ENCODE measurements at regions not wholly inside any gene's neighbourhood (a gene's known extent, or its start where the extent isn't known, plus 50 kb on each side); places are given as distances from the start of the nearest gene placed in this dataset.

DNA sequence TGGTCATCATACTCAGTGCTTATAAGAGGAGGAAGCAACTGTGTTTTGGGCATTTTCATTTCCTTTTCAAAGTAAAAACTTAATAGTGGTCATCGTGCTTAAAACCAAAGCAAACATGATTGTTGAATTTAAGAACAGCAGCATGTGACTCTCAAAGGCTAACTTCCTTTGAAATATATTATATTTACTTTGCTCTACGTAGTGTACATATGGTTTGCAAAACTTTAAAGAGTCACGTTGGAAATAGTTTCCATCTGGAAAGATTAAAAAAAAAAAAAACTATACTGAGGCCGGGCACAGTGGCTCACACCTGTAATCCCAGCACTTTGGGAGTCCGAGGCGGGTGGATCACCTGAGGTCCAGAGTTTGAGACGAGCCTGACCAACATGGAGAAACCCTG, 367.9 kb upstream of the BCHE start:
- CTCF ChIA-PET: no interaction called here
- Histone ChIP-seq H3K4me2 (no peak overlapping the region), H3K36me3 (replicated peaks in 1 of 2; ENCODE audit: control insufficient read depth in 1 of 2, insufficient read depth in 2 of 2, low read length in 1 of 2) (no peaks in the 10 kb centered on the region), H3K79me2 (ENCODE audit: insufficient read depth) (no peaks in the 10 kb centered on the region), H3K27ac (ENCODE audit: low read depth in 2 of 2, low read length in 1 of 2) (no peak overlapping the region), H3K9ac (no peak overlapping the region), H4K20me1 (ENCODE audit: insufficient read depth) (no peaks in the 10 kb centered on the region), H3K9me3 (no peaks in the 10 kb centered on the region), H3K4me3 (ENCODE audit: low read depth in 2 of 2, low read length in 1 of 2) (no peak overlapping the region), H3K9me2 (no peaks in the 10 kb centered on the region), H3F3A (replicated peaks; ENCODE audit: insufficient read depth) (no peaks in the 10 kb centered on the region), H3K4me1 (ENCODE audit: control insufficient read depth in 1 of 2, insufficient read depth in 2 of 2, low read depth in 1 of 2, low read length in 1 of 2) (no peaks in the 10 kb centered on the region), H3K27me3 (ENCODE audit: insufficient read depth) (no peaks in the 10 kb centered on the region), H2AFZ (ENCODE audit: low read depth) (no peak overlapping the region)
- POLR2A ChIA-PET: no interaction called here
- no peak for TF ChIP-seq ELF1 (IDR thresholded peaks at IDR 0.05)
- TF ChIP-seq, protein P1, sequence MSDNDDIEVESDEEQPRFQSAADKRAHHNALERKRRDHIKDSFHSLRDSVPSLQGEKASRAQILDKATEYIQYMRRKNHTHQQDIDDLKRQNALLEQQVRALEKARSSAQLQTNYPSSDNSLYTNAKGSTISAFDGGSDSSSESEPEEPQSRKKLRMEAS (IDR thresholded peaks at IDR 0.05; ENCODE audit: low read depth): no peak
- under 1% methylated on average over 7 of the region's 7 CpGs for WGBS (ENCODE audit: low lambda C conversion rate)
- DNase-seq: no peak

DNA sequence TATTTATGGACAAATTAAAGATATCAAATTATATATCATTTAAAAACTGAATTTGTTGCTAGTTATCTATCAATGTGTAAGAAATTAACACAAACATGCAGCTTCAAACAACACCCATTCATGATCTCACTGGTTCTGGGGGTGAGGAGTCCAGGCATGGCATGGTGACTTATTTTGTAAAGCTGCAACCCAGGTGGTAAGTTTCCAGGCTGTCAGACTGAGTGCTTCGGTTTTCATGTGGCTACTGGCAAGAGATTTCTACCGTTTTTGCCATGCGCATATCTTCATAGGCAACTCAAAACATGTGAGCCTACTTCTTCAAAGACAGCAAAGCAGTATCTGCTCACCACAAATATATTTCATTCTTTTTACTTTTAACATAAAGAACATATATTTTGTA, 364.3 kb upstream of the BCHE start:
- H4K20me1 ChIP-seq (ENCODE audit: insufficient read depth): no peaks in the 10 kb centered on the region
- TF ChIP-seq SMC3 (IDR thresholded peaks at IDR 0.05; ENCODE audit: low read depth, low read length): no peak
- TF ChIP-seq, protein P2, sequence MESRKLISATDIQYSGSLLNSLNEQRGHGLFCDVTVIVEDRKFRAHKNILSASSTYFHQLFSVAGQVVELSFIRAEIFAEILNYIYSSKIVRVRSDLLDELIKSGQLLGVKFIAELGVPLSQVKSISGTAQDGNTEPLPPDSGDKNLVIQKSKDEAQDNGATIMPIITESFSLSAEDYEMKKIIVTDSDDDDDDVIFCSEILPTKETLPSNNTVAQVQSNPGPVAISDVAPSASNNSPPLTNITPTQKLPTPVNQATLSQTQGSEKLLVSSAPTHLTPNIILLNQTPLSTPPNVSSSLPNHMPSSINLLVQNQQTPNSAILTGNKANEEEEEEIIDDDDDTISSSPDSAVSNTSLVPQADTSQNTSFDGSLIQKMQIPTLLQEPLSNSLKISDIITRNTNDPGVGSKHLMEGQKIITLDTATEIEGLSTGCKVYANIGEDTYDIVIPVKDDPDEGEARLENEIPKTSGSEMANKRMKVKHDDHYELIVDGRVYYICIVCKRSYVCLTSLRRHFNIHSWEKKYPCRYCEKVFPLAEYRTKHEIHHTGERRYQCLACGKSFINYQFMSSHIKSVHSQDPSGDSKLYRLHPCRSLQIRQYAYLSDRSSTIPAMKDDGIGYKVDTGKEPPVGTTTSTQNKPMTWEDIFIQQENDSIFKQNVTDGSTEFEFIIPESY (IDR thresholded peaks at IDR 0.05; ENCODE audit: borderline replicate concordance, low read depth): no peak
- no peak for TF ChIP-seq CHD2 (IDR thresholded peaks at IDR 0.05; ENCODE audit: low read length, partially characterized antibody)
- TF ChIP-seq, protein P3, sequence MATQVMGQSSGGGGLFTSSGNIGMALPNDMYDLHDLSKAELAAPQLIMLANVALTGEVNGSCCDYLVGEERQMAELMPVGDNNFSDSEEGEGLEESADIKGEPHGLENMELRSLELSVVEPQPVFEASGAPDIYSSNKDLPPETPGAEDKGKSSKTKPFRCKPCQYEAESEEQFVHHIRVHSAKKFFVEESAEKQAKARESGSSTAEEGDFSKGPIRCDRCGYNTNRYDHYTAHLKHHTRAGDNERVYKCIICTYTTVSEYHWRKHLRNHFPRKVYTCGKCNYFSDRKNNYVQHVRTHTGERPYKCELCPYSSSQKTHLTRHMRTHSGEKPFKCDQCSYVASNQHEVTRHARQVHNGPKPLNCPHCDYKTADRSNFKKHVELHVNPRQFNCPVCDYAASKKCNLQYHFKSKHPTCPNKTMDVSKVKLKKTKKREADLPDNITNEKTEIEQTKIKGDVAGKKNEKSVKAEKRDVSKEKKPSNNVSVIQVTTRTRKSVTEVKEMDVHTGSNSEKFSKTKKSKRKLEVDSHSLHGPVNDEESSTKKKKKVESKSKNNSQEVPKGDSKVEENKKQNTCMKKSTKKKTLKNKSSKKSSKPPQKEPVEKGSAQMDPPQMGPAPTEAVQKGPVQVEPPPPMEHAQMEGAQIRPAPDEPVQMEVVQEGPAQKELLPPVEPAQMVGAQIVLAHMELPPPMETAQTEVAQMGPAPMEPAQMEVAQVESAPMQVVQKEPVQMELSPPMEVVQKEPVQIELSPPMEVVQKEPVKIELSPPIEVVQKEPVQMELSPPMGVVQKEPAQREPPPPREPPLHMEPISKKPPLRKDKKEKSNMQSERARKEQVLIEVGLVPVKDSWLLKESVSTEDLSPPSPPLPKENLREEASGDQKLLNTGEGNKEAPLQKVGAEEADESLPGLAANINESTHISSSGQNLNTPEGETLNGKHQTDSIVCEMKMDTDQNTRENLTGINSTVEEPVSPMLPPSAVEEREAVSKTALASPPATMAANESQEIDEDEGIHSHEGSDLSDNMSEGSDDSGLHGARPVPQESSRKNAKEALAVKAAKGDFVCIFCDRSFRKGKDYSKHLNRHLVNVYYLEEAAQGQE (IDR thresholded peaks at IDR 0.05; ENCODE audit: low read depth, low read length): no peak
- TF ChIP-seq, protein P1 (IDR thresholded peaks at IDR 0.05; ENCODE audit: low read depth): no peak
- no peak for TF ChIP-seq POLR2AphosphoS5 (IDR thresholded peaks at IDR 0.05; ENCODE audit: low read depth, low read length)
- no peak for TF ChIP-seq PBX3 (IDR thresholded peaks at IDR 0.05)
- TF ChIP-seq CTCF (IDR thresholded peaks at IDR 0.05): no peak
- no peak for TF ChIP-seq NFIC (IDR thresholded peaks at IDR 0.05; ENCODE audit: borderline replicate concordance)
- no peak for TF ChIP-seq YY1 (IDR thresholded peaks at IDR 0.05; ENCODE audit: low read depth)
- no peak for TF ChIP-seq TCF12 (IDR thresholded peaks at IDR 0.05)
- no peak for TF ChIP-seq FOSL2 (IDR thresholded peaks at IDR 0.05; ENCODE audit: borderline replicate concordance, low read depth)
- no peak for TF ChIP-seq EP300 (IDR thresholded peaks at IDR 0.05; ENCODE audit: borderline replicate concordance in 1 of 2, low read depth in 1 of 2, low read length in 1 of 2)
- no peak for TF ChIP-seq EZH2phosphoT487 (IDR thresholded peaks at IDR 0.05; ENCODE audit: borderline replicate concordance, low read depth)
- TF ChIP-seq FOXM1 (IDR thresholded peaks at IDR 0.05; ENCODE audit: low read depth): no peak
- no peak for TF ChIP-seq RAD21 (IDR thresholded peaks at IDR 0.05; ENCODE audit: low read length)
- no peak for TF ChIP-seq IRF3 (IDR thresholded peaks at IDR 0.05; ENCODE audit: low read depth, low read length)
- TF ChIP-seq GATA2 (CRISPR knock-in tag; IDR thresholded peaks at IDR 0.05): no peak

More for the DNA sequence above, 364.3 kb upstream of the BCHE start:
- Histone ChIP-seq H3K27me3 (ENCODE audit: insufficient read depth) (no peaks in the 10 kb centered on the region), H2AFZ (ENCODE audit: low read depth) (no peak overlapping the region), H3K4me3 (ENCODE audit: low read depth in 2 of 2, low read length in 1 of 2) (no peak overlapping the region), H3K27ac (ENCODE audit: low read depth in 2 of 2, low read length in 1 of 2) (no peak overlapping the region), H3K36me3 (replicated peaks in 1 of 2; ENCODE audit: control insufficient read depth in 1 of 2, insufficient read depth in 2 of 2, low read length in 1 of 2) (no peaks in the 10 kb centered on the region), H3K4me2 (no peak overlapping the region), H3K4me1 (ENCODE audit: control insufficient read depth in 1 of 2, insufficient read depth in 2 of 2, low read depth in 1 of 2, low read length in 1 of 2) (no peaks in the 10 kb centered on the region), H3F3A (replicated peaks; ENCODE audit: insufficient read depth) (no peaks in the 10 kb centered on the region), H3K9ac (no peak overlapping the region), H3K9me2 (no peaks in the 10 kb centered on the region), H3K79me2 (ENCODE audit: insufficient read depth) (no peaks in the 10 kb centered on the region), H3K9me3 (no peaks in the 10 kb centered on the region)
- CTCF ChIA-PET: no interaction called here
- no peak for DNase-seq
- POLR2A ChIA-PET: no interaction called here
- WGBS (ENCODE audit: low lambda C conversion rate): 35% methylated on average over 3 of the region's 3 CpGs
